Tibial artery (tissue), 4 donors: ENCODE measurements at regions not wholly inside any gene's neighbourhood (a gene's known extent, or its start where the extent isn't known, plus 50 kb on each side); places are given as distances from the start of the nearest gene placed in this dataset.

Experiments
- DNase-seq, 2 donors: peaks; one replicate each; pipeline ENCODE4 v3.0.0-alpha.2; 2019
- H3K27ac ChIP-seq, 2 donors: fragments of 200-600 bp; sonication (generic) in 1 of 2; 1 replicate in 1 of 2; 2 replicates in 1 of 2; pipeline ENCODE4 v1.5.1; 2018 to 2019; ENCODE audit warnings: mild to moderate bottlenecking in 1 of 2
- H3K27me3 ChIP-seq, 2 donors: fragments of 200-600 bp; sonication (generic) in 1 of 2; one replicate each; pipeline versions ENCODE4 v1.5.1 to v1.6.0; 2016 to 2019
- H3K36me3 ChIP-seq, 3 donors: fragments of 200-600 bp; sonication (generic) in 2 of 3; one replicate each; pipeline ENCODE4 v1.5.1; 2016 to 2019; ENCODE audit warnings: mild to moderate bottlenecking in 2 of 3
- H3K4me1 ChIP-seq, 4 donors: fragments of 200-600 bp; sonication (generic) in 2 of 4; 1 replicate in 3 of 4; 2 replicates in 1 of 4; pipeline ENCODE4 v1.5.1; 2016 to 2019
- H3K4me3 ChIP-seq, 2 donors: fragments of 200-600 bp; sonication (generic) in 1 of 2; 1 replicate in 1 of 2; 2 replicates in 1 of 2; pipeline ENCODE4 v1.5.1; 2018 to 2019; ENCODE audit warnings: mild to moderate bottlenecking in 2 of 2
- H3K9me3 ChIP-seq, 3 donors: fragments of 200-600 bp; sonication (generic) in 1 of 3; one replicate each; pipeline ENCODE4 v1.5.1; 2016 to 2019
- CTCF ChIP-seq, 2 experiments: fragments of 200-600 bp in 1 of 2; fragments of 450-650 bp in 1 of 2; IDR thresholded peaks; one replicate each; pipeline ENCODE4 v1.5.1; 2017 to 2019; ENCODE audit warnings: antibody characterized with exemption in 2 of 2, mild to moderate bottlenecking in 1 of 2, moderate library complexity in 1 of 2
- intact Hi-C: fragments of 100-400 bp; cut with DNase I; formaldehyde crosslinking; loops from one replicate; pipeline ENCODE4 v1.15.0; 2023; ENCODE audit warnings: low total_unique reads

GRCh38 chr2:236882074-236882473, 203.6 kb upstream of the COPS8 start:
- H3K4me1 ChIP-seq: peaks cover 0 to 19% (median 2%) of the 10 kb centered on the region in 4 donors
- H3K4me3 ChIP-seq: no peak overlapping the region
- no peak for DNase-seq
- no peaks in the 10 kb centered on the region for H3K36me3 ChIP-seq
- no peaks in the 10 kb centered on the region for H3K27me3 ChIP-seq
- H3K9me3 ChIP-seq: no peaks in the 10 kb centered on the region
- H3K27ac ChIP-seq: no peak overlapping the region
- intact Hi-C loops: loop anchor here (10.0 kb wide), 1 partner anchor 297 kb away; no protein-coding TSS in a partner anchor
- no peak for TF ChIP-seq CTCF (IDR thresholded peaks at IDR 0.05)

GRCh38 chr2:236882930-236883329, 202.8 kb upstream of the COPS8 start:
- DNase-seq: no peak
- intact Hi-C loops: loop anchor here (10.0 kb wide), 1 partner anchor 298 kb away; no protein-coding TSS in a partner anchor
- Histone ChIP-seq H3K27ac (no peak overlapping the region), H3K4me3 (no peak overlapping the region), H3K36me3 (no peaks in the 10 kb centered on the region), H3K9me3 (no peaks in the 10 kb centered on the region), H3K4me1 (peaks cover 0 to 28% (median 7%) of the 10 kb centered on the region in 4 donors), H3K27me3 (no peaks in the 10 kb centered on the region)
- no peak for TF ChIP-seq CTCF (IDR thresholded peaks at IDR 0.05)

- H3K27me3 ChIP-seq: no peaks in the 10 kb centered on the region
- DNase-seq: no peak
- H3K9me3 ChIP-seq: no peaks in the 10 kb centered on the region
- no peak for TF ChIP-seq CTCF (IDR thresholded peaks at IDR 0.05)
- H3K4me3 ChIP-seq: no peak overlapping the region
- H3K36me3 ChIP-seq: no peaks in the 10 kb centered on the region
- intact Hi-C loops: loop anchor here (10.0 kb wide), 1 partner anchor 299 kb away; no protein-coding TSS in a partner anchor
- H3K4me1 ChIP-seq: peaks cover 0 to 37% (median 16%) of the 10 kb centered on the region in 4 donors
- no peak overlapping the region for H3K27ac ChIP-seq
Measured at GRCh38 chr2:236883819-236884218, 201.9 kb upstream of the COPS8 start.

DNA sequence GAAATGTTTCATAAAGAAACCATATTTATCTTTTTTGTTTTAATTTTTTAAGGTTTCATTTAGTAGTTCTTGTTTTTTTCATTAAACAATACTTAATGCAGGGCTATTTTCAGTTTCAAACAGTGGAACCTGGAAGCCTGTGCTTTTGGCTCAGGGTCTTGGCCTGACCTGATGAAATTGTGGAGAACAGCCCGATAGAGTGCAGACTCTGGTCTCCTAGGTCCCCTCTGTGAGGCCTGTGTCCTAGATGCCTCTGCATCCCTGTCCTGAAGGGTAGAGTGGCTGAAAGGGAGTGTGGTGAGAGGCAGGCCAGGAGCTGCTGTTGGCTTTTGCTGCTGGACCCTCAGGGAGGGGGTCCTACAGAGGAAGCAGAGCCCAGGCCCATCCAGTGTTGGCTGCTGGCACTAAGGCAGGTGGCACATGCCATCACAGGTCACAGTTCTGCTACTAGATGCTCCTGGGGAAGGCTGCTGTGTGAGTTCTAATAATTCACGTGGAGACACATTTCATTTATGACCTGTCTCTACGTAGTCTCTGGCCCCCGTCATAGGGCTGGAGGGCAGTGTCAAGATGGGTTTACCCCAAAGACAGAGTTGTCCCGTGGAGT, 201.0 kb upstream of the COPS8 start:
- intact Hi-C loops: loop anchor here (10.0 kb wide), 1 partner anchor 300 kb away; no protein-coding TSS in a partner anchor
- Histone ChIP-seq H3K27ac (no peak overlapping the region), H3K9me3 (no peaks in the 10 kb centered on the region), H3K4me1 (peaks cover 0 to 42% (median 24%) of the 10 kb centered on the region in 4 donors), H3K27me3 (no peaks in the 10 kb centered on the region), H3K4me3 (no peak overlapping the region), H3K36me3 (no peaks in the 10 kb centered on the region)
- no peak for TF ChIP-seq CTCF (IDR thresholded peaks at IDR 0.05)
- no peak for DNase-seq

DNA sequence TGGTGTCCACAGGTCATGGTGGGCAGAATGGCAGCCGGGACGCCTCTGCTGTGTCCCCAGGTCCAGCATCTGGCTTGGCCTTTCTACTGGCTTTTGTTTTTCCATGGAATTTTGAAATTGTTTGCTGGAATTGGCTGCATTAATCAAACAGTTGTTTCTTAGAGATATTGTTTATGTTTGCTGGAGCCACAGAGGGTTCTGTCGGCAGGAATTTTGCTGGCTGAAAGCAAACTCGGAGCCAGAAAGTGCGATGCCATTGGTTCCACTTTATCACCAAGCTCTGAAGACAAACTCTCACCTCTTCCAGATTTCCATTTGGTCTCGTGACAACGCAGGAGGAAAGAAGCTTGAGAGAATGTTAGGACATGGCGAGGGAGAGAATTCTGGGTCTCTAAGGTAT, 199.2 kb upstream of the COPS8 start:
- Histone ChIP-seq H3K27me3 (no peaks in the 10 kb centered on the region), H3K4me3 (no peak overlapping the region), H3K9me3 (no peaks in the 10 kb centered on the region), H3K27ac (peak overlapping the region in 1 of 2 donors; percentile 82), H3K36me3 (no peaks in the 10 kb centered on the region), H3K4me1 (peaks cover 0 to 42% (median 26%) of the 10 kb centered on the region in 4 donors)
- no peak for DNase-seq
- intact Hi-C loops: loop anchor here (10.0 kb wide), 1 partner anchor 302 kb away; no protein-coding TSS in a partner anchor
- TF ChIP-seq CTCF (IDR thresholded peaks at IDR 0.05): no peak
